PC-3 (cell line): ENCODE measurements at regions not wholly inside any gene's neighbourhood (a gene's known extent, or its start where the extent isn't known, plus 50 kb on each side); places are given as distances from the start of the nearest gene placed in this dataset.

Experiments used
- ATAC-seq: fragments of 200-7000 bp; cut with Tn5 transposase; 2 replicates; pipeline ENCODE4 v1.9.1; 2020; ENCODE audit warnings: mild to moderate bottlenecking, moderate library complexity
- BruUV-seq: library from RNA; stranded (reverse); fragments of 400-500 nt; replicated peaks from 2 replicates; lab custom pipeline; 2021; lab: Mats Ljungman, UMichigan
- CTCF ChIA-PET: fragments of 300-600 bp; sonication (Branson Sonifier 250); formaldehyde crosslinking; loops from one replicate; lab custom pipeline; 2022; ENCODE audit warnings: antibody characterized with exemption; lab: Charles Lee
- POLR2A ChIA-PET: fragments of 300-600 bp; sonication (Branson Sonifier 250); formaldehyde crosslinking; loops from one replicate; lab custom pipeline; 2022; ENCODE audit warnings: antibody characterized with exemption; ENCODE audit not compliant: unreplicated experiment; lab: Charles Lee
- DNase-seq: peaks from one replicate; pipeline ENCODE4 v3.0.0-alpha.2; 2015
- H2AFZ ChIP-seq: fragments of 300-600 bp; sonication (generic); 2 replicates; pipeline ENCODE4 v1.6.0; 2016; ENCODE audit warnings: antibody characterized with exemption, low read length
- H3F3A ChIP-seq: fragments of 300-600 bp; sonication (generic); one replicate; pipeline ENCODE4 v1.6.0; 2017; ENCODE audit warnings: antibody characterized with exemption, low read length, control low read depth, mild to moderate bottlenecking; ENCODE audit not compliant: unreplicated experiment
- H3K27ac ChIP-seq: fragments of 300-600 bp; sonication (generic); 2 replicates; pipeline ENCODE4 v1.5.1; 2016; ENCODE audit warnings: mild to moderate bottlenecking, low read length
- H3K27me3 ChIP-seq: fragments of 300-600 bp; sonication (generic); 2 replicates; pipeline ENCODE4 v1.6.1; 2016; ENCODE audit warnings: low read length, mixed read lengths
- H3K36me3 ChIP-seq: fragments of 300-600 bp; sonication (generic); 2 replicates; pipeline ENCODE4 v1.6.1; 2016; ENCODE audit warnings: low read depth, mixed run types, low read length, mixed read lengths
- H3K4me1 ChIP-seq: fragments of 300-600 bp; sonication (generic); 2 replicates; pipeline ENCODE4 v1.5.1; 2016; ENCODE audit warnings: low read length; ENCODE audit not compliant: insufficient read depth
- H3K4me2 ChIP-seq: fragments of 300-600 bp; sonication (generic); 2 replicates; pipeline ENCODE4 v1.6.0; 2016; ENCODE audit warnings: low read length
- H3K4me3 ChIP-seq: fragments of 300-600 bp; sonication (generic); 2 replicates; pipeline ENCODE4 v1.5.1; 2016; ENCODE audit warnings: mild to moderate bottlenecking, low read length, mixed read lengths
- H3K79me2 ChIP-seq: fragments of 300-600 bp; sonication (generic); 2 replicates; pipeline ENCODE4 v1.6.1; 2017; ENCODE audit warnings: low read length, mixed read lengths
- H3K9ac ChIP-seq: fragments of 300-600 bp; sonication (generic); 2 replicates; pipeline ENCODE4 v1.6.0; 2016; ENCODE audit warnings: mild to moderate bottlenecking, low read length
- H3K9me2 ChIP-seq: fragments of 300-600 bp; sonication (generic); replicated peaks from 2 replicates; pipeline ENCODE4 v1.6.1; 2016; ENCODE audit warnings: mixed run types, low read length, mixed read lengths
- H3K9me3 ChIP-seq: fragments of 300-600 bp; sonication (generic); 2 replicates; pipeline ENCODE4 v1.6.1; 2016; ENCODE audit warnings: low read length, mixed read lengths
- H4K20me1 ChIP-seq: fragments of 300-600 bp; sonication (generic); 2 replicates; pipeline ENCODE4 v1.6.1; 2016; ENCODE audit warnings: low read length, mixed read lengths
- CTCF ChIP-seq: fragments of 300-600 bp; sonication (generic); conservative IDR thresholded peaks from 2 replicates; pipeline ENCODE4 v1.5.1; 2017; ENCODE audit warnings: antibody characterized with exemption, low read depth, mild to moderate bottlenecking, low read length
- EZH2 ChIP-seq: fragments of 300-600 bp; sonication (generic); IDR thresholded peaks from one replicate; pipeline ENCODE4 v1.6.1; 2017; ENCODE audit warnings: antibody characterized with exemption, mild to moderate bottlenecking, low read length; ENCODE audit not compliant: unreplicated experiment
- EZH2phosphoT487 ChIP-seq: fragments of 300-600 bp; sonication (generic); IDR thresholded peaks from 2 replicates; pipeline ENCODE4 v1.6.1; 2018; ENCODE audit warnings: mild to moderate bottlenecking, antibody characterized with exemption, low read length, borderline replicate concordance
- intact Hi-C: fragments of 100-400 bp; cut with micrococcal nuclease; formaldehyde crosslinking; loops from 2 replicates; pipeline ENCODE4 v1.9.0; 2023

- no peaks in the 10 kb centered on the region for H3K4me1 ChIP-seq
- peaks cover 40% of the 10 kb centered on the region for H3K27me3 ChIP-seq
- ChIA-PET POLR2A (no interaction called here), CTCF (no interaction called here)
- no peaks in the 10 kb centered on the region for H3F3A ChIP-seq
- H3K4me3 ChIP-seq: no peak overlapping the region
- no peak overlapping the region for H3K27ac ChIP-seq
- TF ChIP-seq CTCF (no peak), EZH2 (no peak), EZH2phosphoT487 (no peak)
- H3K36me3 ChIP-seq: no peaks in the 10 kb centered on the region
- no peaks in the 10 kb centered on the region for H3K9me3 ChIP-seq
- no peak overlapping the region for H3K9ac ChIP-seq
- H3K79me2 ChIP-seq: no peaks in the 10 kb centered on the region
- no peak for DNase-seq
- intact Hi-C loops: no loop called here
- H3K4me2 ChIP-seq: no peak overlapping the region
- BruUV-seq: no TSS peak
- no peak for ATAC-seq
- H4K20me1 ChIP-seq: no peaks in the 10 kb centered on the region
- no peaks in the 10 kb centered on the region for H3K9me2 ChIP-seq
- no peak overlapping the region for H2AFZ ChIP-seq
Measured at GRCh38 chr4:181508601-181509000, 734.6 kb upstream of the TENM3 start.

GRCh38 chr4:181509073-181509472, 734.1 kb upstream of the TENM3 start:
- Histone ChIP-seq H3K27ac (no peak overlapping the region), H3K4me2 (no peak overlapping the region), H3K9me2 (no peaks in the 10 kb centered on the region), H2AFZ (no peak overlapping the region), H3K79me2 (no peaks in the 10 kb centered on the region), H3K9ac (no peak overlapping the region), H3K9me3 (no peaks in the 10 kb centered on the region), H3K27me3 (peaks cover 40% of the 10 kb centered on the region), H4K20me1 (no peaks in the 10 kb centered on the region), H3K36me3 (no peaks in the 10 kb centered on the region), H3F3A (no peaks in the 10 kb centered on the region), H3K4me1 (no peaks in the 10 kb centered on the region), H3K4me3 (no peak overlapping the region)
- ATAC-seq (no peak), DNase-seq (no peak)
- ChIA-PET CTCF (no interaction called here), POLR2A (no interaction called here)
- BruUV-seq: no TSS peak
- TF ChIP-seq EZH2 (no peak), CTCF (no peak), EZH2phosphoT487 (no peak)
- intact Hi-C loops: no loop called here

- TF ChIP-seq CTCF: no peak
- TF ChIP-seq EZH2: no peak
- no peak for TF ChIP-seq EZH2phosphoT487
- Histone ChIP-seq H3K27me3 (0 out of 2 replicates have a peak, but pooled peaks cover 6% of the 10 kb centered on the region), H4K20me1 (no peaks in the 10 kb centered on the region), H3K36me3 (no peaks in the 10 kb centered on the region), H3K79me2 (no peaks in the 10 kb centered on the region), H3K9ac (no peak overlapping the region), H3K9me2 (no peaks in the 10 kb centered on the region), H3K9me3 (no peaks in the 10 kb centered on the region), H2AFZ (no peak overlapping the region), H3K4me3 (no peak overlapping the region), H3K4me1 (no peaks in the 10 kb centered on the region), H3F3A (no peaks in the 10 kb centered on the region), H3K4me2 (no peak overlapping the region), H3K27ac (no peak overlapping the region)
- BruUV-seq: no TSS peak
- intact Hi-C loops: no loop called here
- DNase-seq (no peak), ATAC-seq (no peak)
- ChIA-PET CTCF (no interaction called here), POLR2A (no interaction called here)
Measured at GRCh38 chr4:181517491-181517890, 725.7 kb upstream of the TENM3 start.
